ENCODE measurements at regions not wholly inside any gene's neighbourhood (a gene's known extent, or its start where the extent isn't known, plus 50 kb on each side); places are given as distances from the start of the nearest gene placed in this dataset.

- H3K27me3 Mint-ChIP-seq (ENCODE audit: insufficient read depth, unreplicated experiment) = peaks cover 3% of the 10 kb centered on the region
- H3K4me1 Mint-ChIP-seq (ENCODE audit: low read depth, unreplicated experiment) = no peaks in the 10 kb centered on the region
- H3K4me3 ChIP-seq (ENCODE audit: low read depth, low read length) = no peak overlapping the region
- no peak overlapping the region for H3K4me3 Mint-ChIP-seq (ENCODE audit: unreplicated experiment)
- CTCF ChIA-PET = no interaction called here
- H3K4me1 ChIP-seq = no peaks in the 10 kb centered on the region
- no peaks in the 10 kb centered on the region for H3K9me3 ChIP-seq
- DNase-seq = no peak
- POLR2A ChIA-PET = no interaction called here
- H3K36me3 ChIP-seq (ENCODE audit: control insufficient read depth, insufficient read depth, low read length) = no peaks in the 10 kb centered on the region
- H3K27ac Mint-ChIP-seq (ENCODE audit: unreplicated experiment) = no peak overlapping the region
- TF ChIP-seq CTCF (IDR thresholded peaks at IDR 0.05; ENCODE audit: insufficient read depth in 1 of 2, low read depth in 1 of 2, low read length in 1 of 2, severe bottlenecking in 1 of 2, unreplicated experiment in 1 of 2) = no peak
- intact Hi-C loops (cut with micrococcal nuclease; ENCODE audit: unreplicated experiment) = no loop called here
- no TSS peak for BruUV-seq (replicated peaks)
- H3K9me3 Mint-ChIP-seq (ENCODE audit: unreplicated experiment) = no peaks in the 10 kb centered on the region
- H3K27me3 ChIP-seq (replicated peaks; ENCODE audit: control insufficient read depth, insufficient read depth, low read length) = no peaks in the 10 kb centered on the region; the same call in 1 of the 2 replicates
- H3K36me3 Mint-ChIP-seq (ENCODE audit: insufficient read depth, unreplicated experiment) = no peaks in the 10 kb centered on the region
These were observed 95.6 kb downstream of the ESM1 start for GRCh38 chr5:54889826-54890225.

GRCh38 chr5:54887663-54888062 is 97.7 kb downstream of the ESM1 start:
- POLR2A ChIA-PET = no interaction called here
- no peaks in the 10 kb centered on the region for H3K36me3 Mint-ChIP-seq (ENCODE audit: insufficient read depth, unreplicated experiment)

GRCh38 chr5:54886866-54887265 is 98.5 kb downstream of the ESM1 start:
- Histone ChIP-seq H3K4me3 (ENCODE audit: low read depth, low read length) (no peak overlapping the region), H3K27me3 (replicated peaks; ENCODE audit: control insufficient read depth, insufficient read depth, low read length) (no peaks in the 10 kb centered on the region), H3K4me1 (no peaks in the 10 kb centered on the region), H3K9me3 (no peaks in the 10 kb centered on the region), H3K36me3 (ENCODE audit: control insufficient read depth, insufficient read depth, low read length) (no peaks in the 10 kb centered on the region)
- ChIA-PET POLR2A (no interaction called here), CTCF (no interaction called here)
- intact Hi-C loops (cut with micrococcal nuclease; ENCODE audit: unreplicated experiment) = no loop called here
- Mint-ChIP-seq H3K36me3 (ENCODE audit: insufficient read depth, unreplicated experiment) (no peaks in the 10 kb centered on the region), H3K27ac (ENCODE audit: unreplicated experiment) (no peak overlapping the region), H3K9me3 (ENCODE audit: unreplicated experiment) (peaks cover 8% of the 10 kb centered on the region), H3K4me3 (ENCODE audit: unreplicated experiment) (no peak overlapping the region), H3K27me3 (ENCODE audit: insufficient read depth, unreplicated experiment) (peaks cover 6% of the 10 kb centered on the region), H3K4me1 (ENCODE audit: low read depth, unreplicated experiment) (peaks cover 6% of the 10 kb centered on the region)
- TF ChIP-seq CTCF (IDR thresholded peaks at IDR 0.05; ENCODE audit: insufficient read depth in 1 of 2, low read depth in 1 of 2, low read length in 1 of 2, severe bottlenecking in 1 of 2, unreplicated experiment in 1 of 2) = no peak
- no TSS peak for BruUV-seq (replicated peaks)
- no peak for DNase-seq

More at GRCh38 chr5:54887663-54888062, 97.7 kb downstream of the ESM1 start:
- Histone ChIP-seq H3K9me3 (no peaks in the 10 kb centered on the region), H3K4me1 (no peaks in the 10 kb centered on the region), H3K4me3 (ENCODE audit: low read depth, low read length) (no peak overlapping the region), H3K36me3 (ENCODE audit: control insufficient read depth, insufficient read depth, low read length) (no peaks in the 10 kb centered on the region), H3K27me3 (replicated peaks; ENCODE audit: control insufficient read depth, insufficient read depth, low read length) (no peaks in the 10 kb centered on the region)
- Mint-ChIP-seq H3K27ac (ENCODE audit: unreplicated experiment) (no peak overlapping the region), H3K27me3 (ENCODE audit: insufficient read depth, unreplicated experiment) (peaks cover 6% of the 10 kb centered on the region), H3K9me3 (ENCODE audit: unreplicated experiment) (peaks cover 8% of the 10 kb centered on the region), H3K4me3 (ENCODE audit: unreplicated experiment) (no peak overlapping the region), H3K4me1 (ENCODE audit: low read depth, unreplicated experiment) (peaks cover 6% of the 10 kb centered on the region)
- CTCF ChIA-PET = no interaction called here
- intact Hi-C loops (cut with micrococcal nuclease; ENCODE audit: unreplicated experiment) = no loop called here
- BruUV-seq (replicated peaks) = no TSS peak
- DNase-seq = no peak
- TF ChIP-seq CTCF (IDR thresholded peaks at IDR 0.05; ENCODE audit: insufficient read depth in 1 of 2, low read depth in 1 of 2, low read length in 1 of 2, severe bottlenecking in 1 of 2, unreplicated experiment in 1 of 2) = no peak
